ENCODE measurements at regions not wholly inside any gene's neighbourhood (a gene's known extent, or its start where the extent isn't known, plus 50 kb on each side); places are given as distances from the start of the nearest gene placed in this dataset.
A peak's percentile ranks its signal among the peaks of the same experiment; 100 is the strongest.

DNA sequence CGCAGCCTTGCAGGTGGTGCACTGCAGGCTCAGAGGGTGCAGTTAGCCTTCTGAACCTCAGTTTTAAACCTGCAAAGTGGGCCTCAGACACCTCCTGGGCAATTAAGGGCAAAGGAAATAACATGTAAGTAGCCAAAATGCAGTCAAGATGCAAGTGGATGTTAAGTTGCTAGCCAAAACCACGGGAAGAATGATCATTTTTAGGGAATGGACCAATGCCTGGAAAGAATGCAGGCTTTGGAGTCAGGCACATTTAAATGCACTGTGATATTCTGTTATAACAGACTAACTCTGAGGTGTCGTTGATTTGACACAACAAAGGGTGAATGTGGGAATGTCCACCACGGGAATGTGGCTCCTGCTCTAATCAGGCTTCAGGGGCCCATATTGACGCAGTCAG lies 57.9 kb upstream of the PTGFRN start:
- DNase-seq = no peak

DNA sequence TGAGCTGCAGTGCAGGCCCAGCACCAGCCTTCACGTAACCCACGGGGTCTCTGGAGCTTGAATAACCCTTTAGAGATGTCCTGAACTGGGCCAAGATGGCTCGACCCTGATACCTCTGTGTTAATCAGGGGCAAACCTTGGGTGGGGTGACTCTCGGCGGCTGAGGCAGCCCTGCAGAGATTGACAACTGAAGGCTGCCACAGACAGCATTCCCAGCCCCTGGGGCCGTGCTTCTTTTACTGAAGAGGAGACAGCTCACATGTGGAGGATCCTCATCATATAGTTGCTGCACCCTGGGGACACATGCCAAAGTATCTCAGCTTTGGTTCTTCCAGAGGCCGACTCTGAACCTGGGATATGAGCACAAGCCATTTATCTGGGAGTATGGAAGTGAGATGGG lies 57.3 kb upstream of the PTGFRN start:
- DNase-seq = no peak

GRCh38 chr1:116852910-116853309 lies 56.8 kb upstream of the PTGFRN start:
- DNase-seq = no peak

DNA sequence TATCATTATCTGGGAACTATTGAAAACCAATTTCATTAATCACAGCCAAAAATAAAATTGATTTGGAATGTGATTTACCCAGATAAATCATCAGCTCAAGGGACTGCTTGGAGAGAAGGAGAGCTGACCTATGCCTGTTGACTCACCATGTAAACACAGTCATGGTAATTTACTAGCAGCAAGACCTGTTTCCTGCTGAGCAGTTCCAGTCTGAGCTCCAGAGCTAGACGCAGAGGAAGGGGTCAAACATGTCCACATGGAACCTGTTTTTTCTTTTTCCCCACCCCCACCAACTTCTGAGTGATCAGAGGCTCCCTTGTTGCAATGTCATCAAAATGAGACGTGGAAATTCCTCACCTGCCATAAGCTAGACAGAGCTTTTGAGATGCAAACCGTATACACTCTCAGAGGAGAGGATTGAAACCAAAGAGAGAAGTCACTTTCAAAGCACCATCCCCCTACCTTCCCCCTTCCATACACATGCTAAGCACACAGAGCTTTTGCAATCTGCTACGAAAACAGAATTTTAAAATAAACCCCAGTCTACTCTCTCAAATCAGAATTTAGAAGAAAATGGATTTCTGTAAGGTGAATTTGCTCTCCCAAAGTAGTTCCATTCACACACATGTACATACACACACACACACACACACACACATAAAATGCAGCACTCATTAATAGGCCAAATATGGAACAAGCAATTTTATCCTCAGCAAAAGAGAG lies 55.9 kb upstream of the PTGFRN start:
- DNase-seq = peak; percentile 48 to 52

DNA sequence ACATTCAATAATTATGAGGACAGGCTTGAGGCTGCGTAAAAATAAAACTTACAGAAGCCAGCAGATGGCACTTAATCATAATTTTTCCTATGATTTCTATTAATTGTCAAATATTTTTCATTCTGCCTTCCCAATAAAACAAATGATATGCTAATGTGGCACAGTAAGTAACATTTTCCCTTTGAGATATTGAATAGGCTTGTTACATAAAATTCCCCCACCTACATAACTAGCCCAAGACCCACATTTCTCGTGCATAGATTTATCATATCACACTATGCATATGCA lies 55.4 kb upstream of the PTGFRN start:
- no peak for DNase-seq

GRCh38 chr1:116854716-116855115 lies 55.0 kb upstream of the PTGFRN start:
- DNase-seq = no peak

DNA sequence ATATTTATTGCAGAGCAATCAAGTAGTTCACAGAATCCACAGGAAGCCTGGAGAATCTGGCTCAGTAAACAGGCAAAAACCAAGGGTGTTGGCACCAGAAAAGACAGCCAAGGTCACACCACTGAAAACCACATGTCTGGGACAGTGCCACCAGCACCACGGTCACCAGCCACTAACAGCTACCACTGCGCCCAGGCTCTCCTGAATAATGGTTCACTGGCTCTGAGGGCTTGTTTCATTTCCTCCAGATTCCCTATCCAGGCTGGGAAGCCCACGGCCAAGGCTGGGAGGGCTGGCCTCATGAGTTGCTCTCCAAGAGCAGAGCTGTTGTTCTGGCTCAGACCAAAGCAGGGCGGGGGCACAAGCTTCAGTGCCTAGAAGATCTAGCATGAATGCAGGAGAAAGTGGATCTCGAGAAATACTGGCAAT lies 54.5 kb upstream of the PTGFRN start:
- DNase-seq = no peak

DNA sequence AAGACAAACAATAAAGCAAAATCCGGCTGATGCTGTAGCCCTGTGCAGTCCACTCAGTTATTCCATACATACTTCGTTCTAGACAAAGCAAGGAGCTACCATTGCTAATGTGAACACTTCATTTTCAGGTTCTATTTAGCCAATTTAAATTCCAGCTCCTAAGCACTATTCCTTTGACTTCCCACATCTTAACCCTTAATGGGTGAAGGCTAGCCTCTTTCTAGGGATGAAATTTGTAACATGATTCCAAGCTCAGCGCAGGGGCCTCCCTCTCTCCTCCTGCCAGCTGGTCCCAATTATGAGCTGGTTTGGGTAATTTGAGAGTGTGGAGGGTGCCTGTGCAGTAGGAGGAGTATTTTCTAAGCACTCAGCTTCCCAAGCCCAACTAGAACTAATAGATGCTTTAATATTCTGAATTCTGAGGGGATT lies 53.9 kb upstream of the PTGFRN start:
- no peak for DNase-seq

DNA sequence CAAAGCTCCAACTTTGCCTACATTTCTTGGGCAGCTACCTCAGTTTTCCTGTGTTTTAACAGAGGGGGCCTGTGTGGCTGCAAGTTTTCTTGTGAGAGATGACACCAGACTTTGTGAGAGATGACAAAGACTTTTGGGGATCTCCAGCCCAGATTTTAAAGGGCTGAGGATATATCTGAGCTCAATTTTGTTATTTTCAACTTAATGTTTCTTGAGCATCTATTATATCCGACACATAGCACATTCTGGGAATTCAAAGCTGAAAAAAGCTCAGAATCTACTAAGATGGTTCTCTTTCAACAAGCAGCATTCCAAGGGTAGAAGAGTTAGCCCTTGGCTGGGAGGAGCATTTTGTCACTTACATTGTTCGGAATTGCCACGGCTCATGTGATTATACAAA lies 53.4 kb upstream of the PTGFRN start:
- no peak for DNase-seq

- DNase-seq = no peak
These were observed 52.6 kb upstream of the PTGFRN start for GRCh38 chr1:116857092-116857491.
